HT-29 (cell line): ENCODE measurements at regions not wholly inside any gene's neighbourhood (a gene's known extent, or its start where the extent isn't known, plus 50 kb on each side); places are given as distances from the start of the nearest gene placed in this dataset.

Source experiments
- DNase-seq: peaks from one replicate; pipeline ENCODE4 v3.0.0-alpha.2; 2015; ENCODE audit warnings: low spot score

- no peak for DNase-seq
Observed at GRCh38 chr5:158033076-158033475, 174.1 kb upstream of the CLINT1 start.

- no peak for DNase-seq
Observed at GRCh38 chr5:158032246-158032645, 173.3 kb upstream of the CLINT1 start.

DNA sequence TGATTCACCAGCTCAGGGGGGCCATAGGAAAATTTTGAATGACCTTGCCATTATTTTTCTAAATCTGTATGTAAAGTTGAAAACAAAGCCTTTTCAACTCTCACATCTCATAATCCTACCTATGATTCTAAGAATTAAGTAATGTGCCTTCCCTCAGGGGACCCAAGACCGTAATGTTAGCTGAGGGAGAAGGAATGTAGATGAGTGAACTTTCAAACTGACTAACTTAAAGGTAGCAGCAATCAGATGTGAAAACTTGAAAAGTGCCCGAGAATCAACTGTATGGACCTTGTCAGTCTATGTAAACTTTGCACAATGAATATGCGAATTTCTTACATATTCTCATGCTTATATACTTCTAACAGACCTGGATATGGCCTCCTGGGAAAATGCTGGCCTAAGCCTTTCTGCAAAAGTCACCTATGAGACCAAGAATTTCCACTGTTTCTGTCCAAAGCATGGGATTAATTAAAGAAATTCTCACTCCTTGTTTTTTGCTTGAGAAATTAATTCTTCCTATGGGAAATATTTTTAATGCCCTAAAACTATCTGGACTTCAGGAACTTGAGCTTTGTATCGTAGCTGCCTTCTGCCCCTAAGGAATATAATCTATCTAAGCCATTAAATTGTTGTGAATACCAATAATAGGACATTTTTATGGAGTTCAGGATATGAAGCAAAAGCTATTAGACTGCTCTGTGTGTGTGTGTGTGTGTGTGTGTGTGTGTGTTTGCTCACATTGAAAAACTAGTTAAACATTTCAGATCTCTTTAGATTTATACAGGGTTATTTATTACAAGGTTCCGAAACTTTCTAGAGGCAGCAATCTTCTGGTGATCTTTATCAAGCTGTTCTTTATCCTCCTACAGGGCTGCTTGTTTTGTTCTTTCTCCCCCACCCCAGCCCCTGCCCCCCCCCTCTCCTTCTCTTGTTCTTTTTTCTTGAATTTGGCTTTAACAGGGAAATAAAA lies 169.1 kb upstream of the CLINT1 start:
- no peak for DNase-seq

DNA sequence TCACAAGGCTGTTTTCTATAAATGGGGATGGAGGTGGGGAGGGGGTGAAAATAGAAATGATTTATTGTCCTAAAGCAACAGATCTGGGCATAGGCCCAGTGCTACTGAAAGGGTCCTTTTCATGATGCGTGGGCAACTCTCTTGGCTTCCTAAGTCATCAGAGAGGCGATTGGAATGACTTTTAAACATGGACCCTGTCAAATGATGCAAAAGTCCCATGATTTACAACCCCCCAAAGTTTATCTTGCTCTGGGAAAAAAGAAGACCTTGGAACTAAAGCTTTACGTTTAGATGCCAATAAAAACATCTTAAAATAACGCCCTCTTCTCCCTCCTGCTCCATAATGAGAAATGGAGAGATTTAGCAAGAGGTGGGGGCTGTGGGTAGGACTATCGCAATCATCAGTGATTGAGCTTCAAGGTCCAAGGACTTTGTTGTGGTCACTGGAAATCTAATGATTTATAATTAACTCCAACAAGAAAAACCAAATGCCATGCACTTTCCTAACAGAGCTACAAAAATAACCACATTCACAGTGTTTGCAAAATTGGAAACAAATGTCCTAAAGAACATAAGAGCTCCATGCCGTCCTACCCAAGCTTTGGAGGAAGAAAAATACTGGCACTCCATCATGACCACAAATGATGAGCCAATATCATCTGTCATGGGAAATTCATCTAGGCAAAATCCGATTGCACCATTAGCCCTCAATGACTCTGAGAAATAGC lies 167.5 kb upstream of the CLINT1 start:
- no peak for DNase-seq

GRCh38 chr5:158023266-158023665 lies 164.3 kb upstream of the CLINT1 start:
- no peak for DNase-seq

GRCh38 chr5:158022837-158023236 lies 163.9 kb upstream of the CLINT1 start:
- DNase-seq = no peak

GRCh38 chr5:158022393-158022792 lies 163.4 kb upstream of the CLINT1 start:
- no peak for DNase-seq

- no peak for DNase-seq
Observed at GRCh38 chr5:158020555-158021418, 161.8 kb upstream of the CLINT1 start.

- no peak for DNase-seq
Observed at GRCh38 chr5:158017469-158017868, 158.5 kb upstream of the CLINT1 start.

DNA sequence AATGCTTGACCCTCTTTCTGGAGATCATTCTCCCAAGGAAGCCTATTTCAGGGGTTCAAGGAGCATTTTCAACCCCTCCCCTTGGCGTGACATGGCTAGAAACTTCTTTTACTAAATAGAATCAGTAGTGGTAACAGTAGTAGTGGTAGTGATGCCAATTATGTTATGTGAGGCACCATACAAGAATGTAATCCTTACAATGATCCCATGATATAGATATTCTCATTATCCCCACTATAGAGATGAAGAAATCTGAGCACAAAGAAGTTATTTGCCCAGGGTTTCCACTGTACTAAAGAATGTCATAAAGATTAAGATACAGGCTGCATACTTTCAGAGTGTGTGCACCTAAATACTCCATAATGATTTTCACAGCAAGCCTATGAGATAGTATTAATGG lies 155.4 kb upstream of the CLINT1 start:
- no peak for DNase-seq

- peak; percentile 30 for DNase-seq
Observed at GRCh38 chr5:158013939-158014338, 155.0 kb upstream of the CLINT1 start.

- DNase-seq = no peak
Observed at GRCh38 chr5:158013303-158013702, 154.4 kb upstream of the CLINT1 start.

DNA sequence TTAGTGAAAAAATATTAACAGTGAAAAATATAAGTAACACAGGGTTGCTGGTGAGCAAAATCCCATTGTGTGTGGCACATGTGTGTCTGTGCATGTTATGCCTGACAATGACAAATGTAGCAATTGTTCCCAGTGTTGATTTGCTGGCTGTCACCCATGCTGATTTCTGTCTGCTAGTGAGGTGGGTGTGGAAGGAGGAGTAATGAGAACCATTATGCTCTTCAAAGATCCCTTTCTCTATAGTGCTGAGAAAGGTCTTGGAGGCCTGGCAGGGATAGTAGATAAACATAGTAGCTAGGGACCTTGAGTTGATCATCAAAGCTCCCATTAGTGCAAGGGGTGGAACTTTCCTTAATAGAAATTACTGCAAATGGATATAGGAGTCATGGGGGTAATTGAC lies 152.5 kb upstream of the CLINT1 start:
- no peak for DNase-seq

- DNase-seq = no peak
Observed at GRCh38 chr5:158010831-158011230, 151.9 kb upstream of the CLINT1 start.

DNA sequence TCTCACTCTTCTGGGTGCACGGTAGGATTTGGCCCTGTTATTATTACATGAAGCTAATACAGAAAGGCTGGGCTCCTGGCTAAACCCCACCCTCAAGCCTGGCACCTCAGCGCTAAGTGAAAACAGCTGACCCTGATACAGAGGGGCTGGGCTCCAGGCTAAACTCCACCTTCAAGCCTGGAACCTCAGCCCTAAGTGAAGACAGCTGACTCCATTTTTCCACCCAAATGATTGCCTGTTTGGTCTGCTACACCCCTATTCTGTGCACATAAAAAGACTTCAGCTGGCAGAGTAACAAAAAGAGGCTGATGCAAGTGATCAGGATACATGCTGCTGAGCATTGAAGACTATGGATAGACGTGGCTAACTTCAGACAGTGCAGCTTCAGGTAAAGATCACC lies 148.4 kb upstream of the CLINT1 start:
- no peak for DNase-seq

GRCh38 chr5:157999696-158000095 lies 140.8 kb upstream of the CLINT1 start:
- DNase-seq = no peak

DNA sequence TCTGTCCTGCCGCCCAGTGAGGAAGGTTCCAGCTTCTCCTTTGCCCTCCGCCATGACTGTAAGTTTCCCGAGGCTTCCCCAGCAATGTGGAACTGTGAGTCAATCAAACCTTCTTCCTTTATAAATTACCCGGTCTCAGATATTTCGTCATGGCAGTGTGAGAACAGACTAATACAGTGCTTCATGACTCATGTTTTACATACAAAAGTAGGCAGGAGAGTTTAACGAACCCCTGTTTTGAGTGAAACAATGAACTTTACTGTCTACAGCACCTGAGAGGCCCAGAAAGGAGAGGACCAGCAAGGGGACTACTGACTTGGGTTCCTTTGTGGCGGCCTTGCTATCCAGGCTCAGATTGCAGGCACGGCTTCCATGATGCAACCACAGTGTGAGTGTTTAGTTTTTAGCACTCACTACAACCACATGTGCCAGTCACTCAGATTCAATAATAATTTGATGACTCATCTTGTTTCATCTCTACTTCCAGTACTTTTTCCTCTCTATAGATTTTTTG lies 139.1 kb upstream of the CLINT1 start:
- DNase-seq = peak; percentile 1

GRCh38 chr5:157994906-157995519 lies 136.1 kb upstream of the CLINT1 start:
- DNase-seq = peak; percentile 83

DNA sequence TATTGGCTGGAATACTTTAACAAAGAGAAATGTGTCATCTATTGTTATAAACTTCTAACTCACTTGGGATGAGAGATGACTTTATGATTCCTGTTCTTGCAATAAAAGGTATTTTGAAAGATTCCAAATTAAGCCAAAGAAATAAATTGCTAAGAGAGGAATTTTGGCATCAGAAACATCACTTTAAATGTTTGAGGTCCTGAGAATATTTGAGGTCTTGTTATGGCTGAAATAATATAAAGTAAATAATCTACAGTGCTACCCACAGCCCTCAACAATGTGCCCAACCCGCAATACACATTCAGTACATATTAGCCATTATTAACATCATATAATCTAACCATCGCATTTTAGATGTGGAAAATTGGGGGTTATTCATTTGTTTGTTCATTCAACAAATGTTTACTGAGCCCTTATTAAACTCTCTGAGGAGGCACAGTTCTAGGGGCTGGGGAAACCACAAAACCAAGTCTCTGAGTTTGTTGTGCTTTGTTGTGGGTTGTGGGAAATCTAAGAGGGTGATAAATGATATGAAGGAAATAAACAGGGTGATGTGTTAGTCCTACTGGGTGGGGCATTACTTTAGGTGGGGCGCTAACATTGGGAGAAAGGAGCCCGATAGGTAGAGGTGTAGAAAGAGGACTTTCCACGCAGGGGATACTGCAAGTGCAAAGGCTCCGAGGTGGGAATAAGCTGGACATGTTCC lies 135.2 kb upstream of the CLINT1 start:
- peak; percentile 53 for DNase-seq

- DNase-seq = no peak
Observed at GRCh38 chr5:157993201-157993600, 134.3 kb upstream of the CLINT1 start.
